ENCODE measurements at regions not wholly inside any gene's neighbourhood (a gene's known extent, or its start where the extent isn't known, plus 50 kb on each side); places are given as distances from the start of the nearest gene placed in this dataset.

- no peaks in the 10 kb centered on the region for H3K4me1 ChIP-seq
- TF ChIP-seq CTCF (IDR thresholded peaks at IDR 0.05) = no peak
- intact Hi-C loops (cut with DNase I) = no loop called here
- no peak overlapping the region for H3K4me3 ChIP-seq
- ATAC-seq (no peak), DNase-seq (no peak)
- H3K9me3 ChIP-seq = no peaks in the 10 kb centered on the region
- H3K36me3 ChIP-seq = no peaks in the 10 kb centered on the region
- no peaks in the 10 kb centered on the region for H3K27me3 ChIP-seq
- no peak overlapping the region for H3K27ac ChIP-seq
- 83 to 97% methylated on average over 1 of the region's 1 CpG for WGBS, 2 donors
Observed at GRCh38 chr14:80344208-80344607, 132.9 kb upstream of the DIO2 start.

- WGBS, 2 donors = 49 to 66% methylated on average over 2 of the region's 2 CpGs
Observed at GRCh38 chr14:80336608-80337106, 125.4 kb upstream of the DIO2 start.

GRCh38 chr14:80325688-80326087, 114.4 kb upstream of the DIO2 start:
- ATAC-seq (no peak), DNase-seq (no peak)
- intact Hi-C loops (cut with DNase I) = no loop called here
- 32 to 43% methylated on average over 1 of the region's 1 CpG for WGBS, 2 donors
- Histone ChIP-seq H3K27me3 (no peaks in the 10 kb centered on the region), H3K36me3 (no peaks in the 10 kb centered on the region), H3K27ac (no peak overlapping the region), H3K4me1 (no peaks in the 10 kb centered on the region), H3K4me3 (no peak overlapping the region), H3K9me3 (peaks cover 0 to 12% (median 0%) of the 10 kb centered on the region in 11 donors)
- TF ChIP-seq CTCF (IDR thresholded peaks at IDR 0.05) = no peak

More at GRCh38 chr14:80336608-80337106, 125.4 kb upstream of the DIO2 start:
- intact Hi-C loops (cut with DNase I) = loop anchor here in 1 of 10 donors (5.0 kb wide), 1 partner anchor 36 kb away; no protein-coding TSS in a partner anchor
- Histone ChIP-seq H3K4me3 (no peak overlapping the region), H3K9me3 (peaks cover 0 to 4% (median 0%) of the 10 kb centered on the region in 11 donors), H3K4me1 (no peaks in the 10 kb centered on the region), H3K27me3 (no peaks in the 10 kb centered on the region), H3K27ac (no peak overlapping the region), H3K36me3 (no peaks in the 10 kb centered on the region)
- DNase-seq = no peak
- no peak for TF ChIP-seq CTCF (IDR thresholded peaks at IDR 0.05)
- ATAC-seq = no peak

- TF ChIP-seq CTCF (IDR thresholded peaks at IDR 0.05) = no peak
- no peak for DNase-seq
- no peak for ATAC-seq
- WGBS, 2 donors = 92 to 94% methylated on average over 6 of the region's 6 CpGs
- Histone ChIP-seq H3K9me3 (peaks cover 0 to 18% (median 4%) of the 10 kb centered on the region in 11 donors), H3K27ac (no peak overlapping the region), H3K36me3 (no peaks in the 10 kb centered on the region), H3K4me1 (no peaks in the 10 kb centered on the region), H3K4me3 (no peak overlapping the region), H3K27me3 (no peaks in the 10 kb centered on the region)
- intact Hi-C loops (cut with DNase I) = no loop called here
Observed at GRCh38 chr14:80325112-80325511, 113.8 kb upstream of the DIO2 start.

Data from heart right ventricle (tissue), 16 donors.